ENCODE measurements at regions not wholly inside any gene's neighbourhood (a gene's known extent, or its start where the extent isn't known, plus 50 kb on each side); places are given as distances from the start of the nearest gene placed in this dataset.
"Not testable (repeated sequence)": the region's sequence is repeated elsewhere in the genome, so short reads cannot be mapped to it uniquely, and the experiment has no call there.

DNA sequence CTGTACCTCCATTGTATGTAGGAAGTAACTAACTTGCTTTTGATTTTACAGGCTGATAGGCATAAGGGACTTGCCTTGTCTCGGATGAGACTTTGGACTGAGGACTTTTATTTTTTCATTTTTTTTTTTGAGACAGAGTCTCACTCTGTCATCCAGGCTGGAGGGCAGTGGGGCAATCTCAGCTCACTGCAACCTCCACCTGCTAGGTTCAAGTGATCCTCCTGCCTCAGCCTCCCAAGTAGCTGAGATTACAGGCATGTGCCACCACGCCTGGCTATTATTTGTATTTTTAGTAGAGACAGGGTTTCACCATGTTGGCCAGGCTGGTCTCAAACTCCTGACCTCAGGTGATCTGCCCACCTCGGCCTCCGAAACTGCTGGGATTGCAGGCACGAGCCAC lies 80.2 kb upstream of the SYN3 start:
- DNase-seq (ENCODE audit: low read depth, low spot score); POLR2A ChIA-PET; H3K9me3 ChIP-seq (ENCODE audit: control insufficient read depth in 1 of 2, insufficient read depth in 1 of 2, low read depth in 1 of 2, low read length in 2 of 2); H3K4me1 ChIP-seq (ENCODE audit: control insufficient read depth in 1 of 2, insufficient read depth in 2 of 2, low read length in 2 of 2); intact Hi-C loops (cut with micrococcal nuclease); H2AFZ ChIP-seq (ENCODE audit: low read depth, low read length, poor library complexity, severe bottlenecking); CTCF ChIA-PET; H4K20me1 ChIP-seq (ENCODE audit: insufficient read depth); H3K9ac ChIP-seq (ENCODE audit: low read length); H3K79me2 ChIP-seq (ENCODE audit: insufficient read depth, low read length); H3K27me3 ChIP-seq (ENCODE audit: insufficient read depth, low read length); H3K27ac ChIP-seq (ENCODE audit: low read depth, low read length); H3K36me3 ChIP-seq (ENCODE audit: control insufficient read depth in 1 of 2, insufficient read depth in 2 of 2, low read length in 2 of 2); BruUV-seq (replicated peaks); H3K4me2 ChIP-seq (ENCODE audit: low read length); RAD21 ChIA-PET (ENCODE audit: low non-redundant PET in 1 of 2, low total read pairs in 2 of 2, uncharacterized antibody in 2 of 2, unreplicated experiment in 2 of 2); H3K4me3 ChIP-seq (replicated peaks in 1 of 2; ENCODE audit: low read depth in 1 of 2, low read length in 2 of 2); H3K9me2 ChIP-seq (ENCODE audit: insufficient read depth); ATAC-seq: not testable (repeated sequence)

DNA sequence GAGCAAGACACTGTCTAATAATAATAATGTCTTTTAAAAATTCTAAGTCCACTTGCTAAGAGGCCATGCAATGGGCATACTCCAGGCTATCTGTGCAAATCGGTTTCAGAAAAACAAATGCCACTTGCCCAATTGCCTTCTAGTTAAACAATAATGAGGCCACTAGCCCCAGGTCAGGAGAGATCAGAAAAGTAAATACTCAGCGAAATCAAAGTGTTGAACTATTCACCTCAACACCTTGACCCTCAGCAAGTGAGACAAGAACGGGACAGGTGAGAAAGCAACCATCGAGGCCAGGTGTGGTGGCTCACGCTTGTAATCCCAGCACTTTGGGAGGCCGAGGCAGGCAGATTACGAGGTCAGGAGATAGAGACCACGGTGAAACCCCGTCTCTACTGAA lies 72.3 kb upstream of the SYN3 start:
- intact Hi-C loops (cut with micrococcal nuclease), result no loop called here
- ChIA-PET RAD21 (ENCODE audit: low non-redundant PET in 1 of 2, low total read pairs in 2 of 2, uncharacterized antibody in 2 of 2, unreplicated experiment in 2 of 2) (no interaction called here), POLR2A (no interaction called here), CTCF (no interaction called here)
- DNase-seq (ENCODE audit: low read depth, low spot score) (no peak), ATAC-seq (no peak)
- H3K9ac ChIP-seq (ENCODE audit: low read length), result no peak overlapping the region
- H3K4me3 ChIP-seq (replicated peaks in 1 of 2; ENCODE audit: low read depth in 1 of 2, low read length in 2 of 2), result no peak overlapping the region
- no peak overlapping the region for H3K4me2 ChIP-seq (ENCODE audit: low read length)
- no peak overlapping the region for H2AFZ ChIP-seq (ENCODE audit: low read depth, low read length, poor library complexity, severe bottlenecking)
- H3K9me3 ChIP-seq (ENCODE audit: control insufficient read depth in 1 of 2, insufficient read depth in 1 of 2, low read depth in 1 of 2, low read length in 2 of 2), result no peaks in the 10 kb centered on the region
- no peaks in the 10 kb centered on the region for H3K27me3 ChIP-seq (ENCODE audit: insufficient read depth, low read length)
- no peaks in the 10 kb centered on the region for H4K20me1 ChIP-seq (ENCODE audit: insufficient read depth)
- H3K36me3 ChIP-seq (ENCODE audit: control insufficient read depth in 1 of 2, insufficient read depth in 2 of 2, low read length in 2 of 2), result no peaks in the 10 kb centered on the region
- H3K27ac ChIP-seq (ENCODE audit: low read depth, low read length), result no peak overlapping the region
- TF ChIP-seq FOSL1 (IDR thresholded peaks at IDR 0.05; ENCODE audit: low read depth), result no peak
- TF ChIP-seq ZNF274 (IDR thresholded peaks at IDR 0.05; ENCODE audit: low read depth, low read length), result no peak
- TF ChIP-seq JUND (IDR thresholded peaks at IDR 0.05), result no peak
- no peak for TF ChIP-seq SRF (IDR thresholded peaks at IDR 0.05; ENCODE audit: low read depth)
- no peak for TF ChIP-seq SIN3A (IDR thresholded peaks at IDR 0.05; ENCODE audit: low read depth)
- TF ChIP-seq EZH2 (IDR thresholded peaks at IDR 0.05), result no peak
- no peak for TF ChIP-seq RAD21 (IDR thresholded peaks at IDR 0.05; ENCODE audit: low read depth)
- TF ChIP-seq ZBTB33 (IDR thresholded peaks at IDR 0.05; ENCODE audit: extremely low read depth, insufficient replicate concordance, low read length), result no peak
- no peak for TF ChIP-seq YY1 (IDR thresholded peaks at IDR 0.05; ENCODE audit: extremely low read depth, insufficient replicate concordance, low read depth, low read length)
- TF ChIP-seq, protein P1, sequence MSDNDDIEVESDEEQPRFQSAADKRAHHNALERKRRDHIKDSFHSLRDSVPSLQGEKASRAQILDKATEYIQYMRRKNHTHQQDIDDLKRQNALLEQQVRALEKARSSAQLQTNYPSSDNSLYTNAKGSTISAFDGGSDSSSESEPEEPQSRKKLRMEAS (IDR thresholded peaks at IDR 0.05), result no peak
- no peak for TF ChIP-seq SP1 (IDR thresholded peaks at IDR 0.05; ENCODE audit: low read depth)
- no TSS peak for BruUV-seq (replicated peaks)
- no peaks in the 10 kb centered on the region for H3K79me2 ChIP-seq (ENCODE audit: insufficient read depth, low read length)
- no peaks in the 10 kb centered on the region for H3K9me2 ChIP-seq (ENCODE audit: insufficient read depth)
- H3K4me1 ChIP-seq (ENCODE audit: control insufficient read depth in 1 of 2, insufficient read depth in 2 of 2, low read length in 2 of 2), result no peaks in the 10 kb centered on the region
